Vagina (tissue), 2 donors: ENCODE measurements at regions not wholly inside any gene's neighbourhood (a gene's known extent, or its start where the extent isn't known, plus 50 kb on each side); places are given as distances from the start of the nearest gene placed in this dataset.

ENCODE experiments used
- DNase-seq, 2 donors: peaks; one replicate each; pipeline ENCODE4 v3.0.0-alpha.2; 2017; ENCODE audit errors: extremely low spot score in 2 of 2
- H3K27ac ChIP-seq: fragments of 200-600 bp; sonication (generic); one replicate; pipeline ENCODE4 v1.5.1; 2019
- H3K27me3 ChIP-seq: fragments of 200-600 bp; sonication (generic); one replicate; pipeline ENCODE4 v1.5.1; 2019
- H3K36me3 ChIP-seq, 2 donors: fragments of 200-600 bp; sonication (generic); one replicate each; pipeline ENCODE4 v1.5.1; 2017 to 2019
- H3K4me1 ChIP-seq: fragments of 200-600 bp; sonication (generic); one replicate; pipeline ENCODE4 v1.5.1; 2019
- H3K4me3 ChIP-seq, 2 donors: fragments of 200-600 bp; sonication (generic); 1 replicate in 1 of 2; 2 replicates in 1 of 2; pipeline ENCODE4 v1.5.1; 2016 to 2019
- H3K9me3 ChIP-seq: fragments of 200-600 bp; sonication (generic); one replicate; pipeline ENCODE4 v1.5.1; 2019
- POLR2A ChIP-seq, 2 donors: fragments of 450-650 bp; IDR thresholded peaks; one replicate each; pipeline ENCODE4 v1.6.1; 2017; ENCODE audit warnings: antibody characterized with exemption in 2 of 2, mild to moderate bottlenecking in 2 of 2, moderate library complexity in 2 of 2
- POLR2AphosphoS5 ChIP-seq, 2 donors: sonication (generic); formaldehyde crosslinking; IDR thresholded peaks; one replicate each; pipeline ENCODE4 v1.9.0; 2017; ENCODE audit warnings: antibody characterized with exemption in 2 of 2, mild to moderate bottlenecking in 2 of 2, low read depth in 1 of 2; ENCODE audit not compliant: insufficient read depth in 1 of 2
- intact Hi-C: fragments of 100-400 bp; cut with DNase I; formaldehyde crosslinking; loops from one replicate; pipeline ENCODE4 v1.15.1; 2023
- TF ChIP-seq, protein P1 (sequence below), 3 experiments: fragments of 450-650 bp in 2 of 3; fragments of 200-600 bp in 1 of 3; sonication (generic) in 1 of 3; IDR thresholded peaks; one replicate each; pipeline ENCODE4 v1.5.1; 2017 to 2019; ENCODE audit warnings: antibody characterized with exemption in 3 of 3, mild to moderate bottlenecking in 2 of 3, moderate library complexity in 2 of 3

DNA sequence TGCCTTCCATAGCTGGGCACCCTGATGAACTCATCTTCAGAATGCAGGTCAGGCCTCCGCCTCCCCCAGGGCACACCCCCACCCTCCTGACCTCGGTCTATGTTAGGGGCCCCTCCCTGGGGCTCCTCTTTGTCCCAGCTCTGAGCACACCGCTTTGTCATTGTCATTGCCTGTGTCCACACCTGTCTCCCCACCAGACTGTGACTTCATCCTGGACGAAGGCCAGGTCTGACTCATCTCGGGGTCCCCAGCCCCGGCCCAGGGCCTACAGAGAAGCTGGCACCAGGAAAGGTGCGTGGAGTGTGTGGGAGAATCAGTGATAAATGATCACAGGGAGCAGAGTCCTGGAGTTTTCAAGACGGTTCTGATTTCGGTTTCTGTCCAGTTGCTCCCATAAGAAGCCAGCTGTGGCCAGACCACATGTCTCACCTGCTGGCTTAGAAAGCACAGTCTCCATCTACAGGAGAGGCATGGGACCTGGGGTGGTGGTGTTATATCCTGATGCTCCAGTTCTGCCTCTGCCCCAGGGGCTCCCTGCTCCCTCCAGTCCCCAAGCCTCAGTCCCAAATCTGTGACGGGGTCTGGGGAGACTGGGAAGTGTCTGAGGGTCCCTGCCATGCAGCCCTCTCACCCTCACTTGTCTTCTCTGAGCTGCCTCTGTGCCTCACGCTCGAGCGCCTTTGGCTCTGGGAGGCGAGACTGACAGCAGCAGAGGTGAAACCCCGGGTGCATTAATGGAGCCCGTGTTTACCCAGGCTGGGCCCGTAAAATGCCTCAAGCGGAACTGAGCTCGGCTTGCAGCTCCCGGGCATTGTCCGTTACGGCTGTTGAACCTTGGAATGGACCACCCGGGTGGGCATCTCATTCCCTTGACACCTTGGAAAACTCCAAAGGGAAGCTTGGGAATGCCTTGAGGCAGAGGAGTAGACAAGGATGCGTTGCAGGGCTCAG is 85.5 kb upstream of the WNT11 start:
- intact Hi-C loops = no loop called here
- no peak overlapping the region for H3K27ac ChIP-seq
- H3K4me3 ChIP-seq = no peak overlapping the region
- H3K36me3 ChIP-seq = no peaks in the 10 kb centered on the region
- no peak for TF ChIP-seq POLR2A (IDR thresholded peaks at IDR 0.05)
- TF ChIP-seq, protein P1, sequence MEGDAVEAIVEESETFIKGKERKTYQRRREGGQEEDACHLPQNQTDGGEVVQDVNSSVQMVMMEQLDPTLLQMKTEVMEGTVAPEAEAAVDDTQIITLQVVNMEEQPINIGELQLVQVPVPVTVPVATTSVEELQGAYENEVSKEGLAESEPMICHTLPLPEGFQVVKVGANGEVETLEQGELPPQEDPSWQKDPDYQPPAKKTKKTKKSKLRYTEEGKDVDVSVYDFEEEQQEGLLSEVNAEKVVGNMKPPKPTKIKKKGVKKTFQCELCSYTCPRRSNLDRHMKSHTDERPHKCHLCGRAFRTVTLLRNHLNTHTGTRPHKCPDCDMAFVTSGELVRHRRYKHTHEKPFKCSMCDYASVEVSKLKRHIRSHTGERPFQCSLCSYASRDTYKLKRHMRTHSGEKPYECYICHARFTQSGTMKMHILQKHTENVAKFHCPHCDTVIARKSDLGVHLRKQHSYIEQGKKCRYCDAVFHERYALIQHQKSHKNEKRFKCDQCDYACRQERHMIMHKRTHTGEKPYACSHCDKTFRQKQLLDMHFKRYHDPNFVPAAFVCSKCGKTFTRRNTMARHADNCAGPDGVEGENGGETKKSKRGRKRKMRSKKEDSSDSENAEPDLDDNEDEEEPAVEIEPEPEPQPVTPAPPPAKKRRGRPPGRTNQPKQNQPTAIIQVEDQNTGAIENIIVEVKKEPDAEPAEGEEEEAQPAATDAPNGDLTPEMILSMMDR (IDR thresholded peaks at IDR 0.05) = no peak
- TF ChIP-seq POLR2AphosphoS5 (IDR thresholded peaks at IDR 0.05; ENCODE audit: insufficient read depth in 1 of 2, low read depth in 1 of 2) = no peak
- no peaks in the 10 kb centered on the region for H3K4me1 ChIP-seq
- DNase-seq = no peak
- H3K9me3 ChIP-seq = no peaks in the 10 kb centered on the region
- H3K27me3 ChIP-seq = no peaks in the 10 kb centered on the region

DNA sequence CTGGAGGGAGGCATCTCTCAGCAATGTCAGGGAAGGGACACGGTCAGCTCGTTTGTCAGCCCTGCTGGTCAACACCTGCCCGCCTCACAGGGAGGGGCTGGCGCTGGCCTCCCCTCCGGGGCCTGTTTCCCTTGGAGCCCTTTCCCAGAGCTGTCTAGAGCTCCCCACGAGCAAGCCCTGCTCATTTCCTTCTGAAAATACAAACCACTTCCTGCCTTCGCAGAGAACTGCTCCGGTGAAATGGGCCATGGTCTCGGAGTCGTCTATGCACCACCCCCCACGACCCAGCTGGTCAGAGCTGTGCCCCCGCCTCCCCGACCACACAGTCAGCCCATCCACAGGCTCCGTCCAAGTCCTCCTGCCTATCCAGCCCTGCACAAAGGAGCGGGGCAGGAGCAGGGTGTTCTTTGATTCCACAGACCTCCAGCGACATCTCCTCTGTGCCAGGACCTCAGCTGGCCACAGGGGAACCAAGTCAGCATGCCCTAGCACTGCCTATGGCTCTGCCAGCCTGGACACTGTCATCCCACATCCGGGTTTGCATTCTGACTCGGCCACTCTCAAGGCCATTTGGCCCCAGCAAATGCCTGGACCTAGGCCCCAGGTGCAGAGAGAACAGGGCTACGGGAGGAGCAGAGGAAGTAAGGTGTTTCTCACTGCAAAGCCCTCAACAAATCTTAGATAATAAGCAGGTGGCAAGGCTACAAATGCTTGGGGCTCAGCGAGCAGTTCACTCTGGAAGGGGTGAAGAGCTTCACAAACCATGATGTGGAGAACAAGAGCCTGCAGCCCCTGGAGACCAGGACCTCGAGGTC is 82.1 kb upstream of the WNT11 start:
- no peak for DNase-seq
- intact Hi-C loops = no loop called here
- Histone ChIP-seq H3K36me3 (no peaks in the 10 kb centered on the region), H3K27ac (no peak overlapping the region), H3K9me3 (no peaks in the 10 kb centered on the region), H3K4me1 (no peaks in the 10 kb centered on the region), H3K4me3 (no peak overlapping the region), H3K27me3 (no peaks in the 10 kb centered on the region)
- TF ChIP-seq POLR2A (IDR thresholded peaks at IDR 0.05) (no peak), POLR2AphosphoS5 (IDR thresholded peaks at IDR 0.05; ENCODE audit: insufficient read depth in 1 of 2, low read depth in 1 of 2) (no peak)
- TF ChIP-seq, protein P1 (IDR thresholded peaks at IDR 0.05) = no peak

DNA sequence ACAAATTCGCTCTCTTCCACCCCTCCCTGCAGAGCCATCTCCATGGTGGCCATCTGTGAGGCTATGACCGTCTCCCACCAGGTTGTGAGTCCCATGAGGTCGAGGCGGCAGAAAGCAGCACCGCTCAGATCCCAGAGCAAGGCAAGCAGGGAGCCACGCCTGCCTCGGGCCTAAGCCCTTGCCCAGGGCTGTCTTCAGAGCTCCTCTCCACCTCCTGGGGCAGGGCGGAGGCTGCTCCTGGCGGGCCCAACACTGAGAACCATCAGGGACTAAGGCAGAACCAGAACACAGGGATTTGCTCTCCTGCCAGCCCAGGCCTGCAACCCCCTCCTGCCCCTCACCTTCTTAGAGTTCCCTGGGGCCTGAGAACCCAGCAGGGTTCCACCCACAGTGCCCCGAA is 80.9 kb upstream of the WNT11 start:
- no peak overlapping the region for H3K27ac ChIP-seq
- TF ChIP-seq, protein P1 (IDR thresholded peaks at IDR 0.05) = no peak
- TF ChIP-seq POLR2A (IDR thresholded peaks at IDR 0.05) (no peak), POLR2AphosphoS5 (IDR thresholded peaks at IDR 0.05; ENCODE audit: insufficient read depth in 1 of 2, low read depth in 1 of 2) (no peak)
- DNase-seq = no peak
- intact Hi-C loops = no loop called here
- no peaks in the 10 kb centered on the region for H3K27me3 ChIP-seq
- no peaks in the 10 kb centered on the region for H3K4me1 ChIP-seq
- no peaks in the 10 kb centered on the region for H3K9me3 ChIP-seq
- no peaks in the 10 kb centered on the region for H3K36me3 ChIP-seq
- H3K4me3 ChIP-seq = no peak overlapping the region

DNA sequence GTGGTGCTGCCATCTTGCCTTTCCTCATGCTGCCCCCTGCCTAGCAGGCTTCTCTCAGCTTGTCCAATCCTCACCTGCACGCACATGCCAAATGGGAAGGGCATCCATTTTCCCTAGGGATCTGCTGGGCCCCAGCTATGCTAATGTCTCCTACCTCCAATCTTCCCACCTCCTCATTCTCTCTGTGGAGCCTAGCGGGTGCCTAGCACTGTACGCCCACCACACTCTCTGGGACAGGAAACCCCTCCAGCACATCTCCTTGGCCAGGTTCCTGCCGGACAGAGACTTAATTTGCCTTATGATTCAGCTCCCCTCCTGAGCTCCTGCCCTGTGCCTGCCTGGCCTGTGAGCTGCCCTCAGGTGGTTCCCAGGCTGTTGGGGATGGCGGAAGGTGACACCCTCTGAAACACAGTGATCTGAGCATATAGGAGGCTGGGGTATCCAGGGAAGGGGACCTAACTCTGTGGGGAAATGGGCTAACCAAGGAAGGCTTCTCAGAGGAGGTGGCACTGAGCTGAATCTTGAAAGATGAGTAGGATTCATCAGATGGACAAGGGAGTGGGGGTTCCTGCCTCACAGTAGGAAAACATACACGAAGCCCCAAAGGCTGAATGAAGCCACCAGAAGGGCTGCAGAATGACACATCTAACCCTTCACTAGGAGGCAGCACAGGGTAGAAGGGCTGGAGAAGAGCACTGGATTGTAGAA is 79.2 kb upstream of the WNT11 start:
- Histone ChIP-seq H3K27me3 (no peaks in the 10 kb centered on the region), H3K4me3 (no peak overlapping the region), H3K9me3 (no peaks in the 10 kb centered on the region), H3K4me1 (no peaks in the 10 kb centered on the region), H3K27ac (no peak overlapping the region), H3K36me3 (no peaks in the 10 kb centered on the region)
- DNase-seq = no peak
- TF ChIP-seq POLR2A (IDR thresholded peaks at IDR 0.05) (no peak), POLR2AphosphoS5 (IDR thresholded peaks at IDR 0.05; ENCODE audit: insufficient read depth in 1 of 2, low read depth in 1 of 2) (no peak)
- TF ChIP-seq, protein P1 (IDR thresholded peaks at IDR 0.05) = no peak
- intact Hi-C loops = no loop called here
